GM19351 (cell line): ENCODE measurements at regions not wholly inside any gene's neighbourhood (a gene's known extent, or its start where the extent isn't known, plus 50 kb on each side); places are given as distances from the start of the nearest gene placed in this dataset.
"Not testable (repeated sequence)": the region's sequence is repeated elsewhere in the genome, so short reads cannot be mapped to it uniquely, and the experiment has no call there.

ENCODE experiments used
- ATAC-seq: cut with Tn5 transposase; IDR thresholded peaks from one replicate; pipeline ENCODE4 v1.9.1; 2021; ENCODE audit warnings: mild to moderate bottlenecking, moderate library complexity; ENCODE audit not compliant: unreplicated experiment

- ATAC-seq = no peak
Observed at GRCh38 chr3:75380276-75380771, 283.8 kb upstream of the FRG2C start.

GRCh38 chr3:75384016-75384415, 280.1 kb upstream of the FRG2C start:
- ATAC-seq = not testable (repeated sequence)

GRCh38 chr3:75388486-75389124, 275.5 kb upstream of the FRG2C start:
- not testable (repeated sequence) for ATAC-seq

GRCh38 chr3:75393288-75393694, 270.8 kb upstream of the FRG2C start:
- ATAC-seq = not testable (repeated sequence)

- ATAC-seq = not testable (repeated sequence)
Observed at GRCh38 chr3:75394102-75394501, 270.0 kb upstream of the FRG2C start.

GRCh38 chr3:75394562-75395360, 269.4 kb upstream of the FRG2C start:
- ATAC-seq = not testable (repeated sequence)

GRCh38 chr3:75395580-75396315, 268.4 kb upstream of the FRG2C start:
- ATAC-seq = no peak

- ATAC-seq = no peak
Observed at GRCh38 chr3:75396316-75396802, 267.8 kb upstream of the FRG2C start.

- ATAC-seq = not testable (repeated sequence)
Observed at GRCh38 chr3:75397486-75397885, 266.6 kb upstream of the FRG2C start.

GRCh38 chr3:75422101-75422945, 241.8 kb upstream of the FRG2C start:
- not testable (repeated sequence) for ATAC-seq

GRCh38 chr3:75425379-75425778, 238.7 kb upstream of the FRG2C start:
- not testable (repeated sequence) for ATAC-seq

GRCh38 chr3:75427486-75427885, 236.6 kb upstream of the FRG2C start:
- not testable (repeated sequence) for ATAC-seq

- not testable (repeated sequence) for ATAC-seq
Observed at GRCh38 chr3:75427906-75428305, 236.2 kb upstream of the FRG2C start.

- not testable (repeated sequence) for ATAC-seq
Observed at GRCh38 chr3:75429561-75430220, 234.4 kb upstream of the FRG2C start.

GRCh38 chr3:75430406-75430805, 233.7 kb upstream of the FRG2C start:
- not testable (repeated sequence) for ATAC-seq

- not testable (repeated sequence) for ATAC-seq
Observed at GRCh38 chr3:75431120-75431519, 233.0 kb upstream of the FRG2C start.

GRCh38 chr3:75432466-75432865, 231.7 kb upstream of the FRG2C start:
- not testable (repeated sequence) for ATAC-seq

- not testable (repeated sequence) for ATAC-seq
Observed at GRCh38 chr3:75432885-75433284, 231.2 kb upstream of the FRG2C start.

GRCh38 chr3:75433295-75433694, 230.8 kb upstream of the FRG2C start:
- ATAC-seq = not testable (repeated sequence)
